Ectodermal cell (in vitro differentiated cells): ENCODE measurements at regions not wholly inside any gene's neighbourhood (a gene's known extent, or its start where the extent isn't known, plus 50 kb on each side); places are given as distances from the start of the nearest gene placed in this dataset.

Source experiments
- H3K27ac ChIP-seq: 2 replicates; pipeline ENCODE4 v1.7.0; 2013; ENCODE audit warnings: mild to moderate bottlenecking, low read depth, low read length; ENCODE audit not compliant: insufficient read depth, poor library complexity, severe bottlenecking
- H3K27me3 ChIP-seq: 2 replicates; pipeline ENCODE4 v1.7.0; 2013; ENCODE audit warnings: mild to moderate bottlenecking, low read length; ENCODE audit not compliant: insufficient read depth, control insufficient read depth, poor library complexity, severe bottlenecking
- H3K36me3 ChIP-seq: one replicate; pipeline ENCODE4 v1.7.0; 2013; ENCODE audit warnings: low read length; ENCODE audit not compliant: control insufficient read depth, insufficient read depth
- H3K4me1 ChIP-seq: one replicate; pipeline ENCODE4 v1.7.0; 2013; ENCODE audit warnings: low read length; ENCODE audit not compliant: control insufficient read depth, insufficient read depth
- H3K4me3 ChIP-seq: 2 replicates; pipeline ENCODE4 v1.7.0; 2013; ENCODE audit warnings: low read depth, low read length, control low read depth; ENCODE audit not compliant: insufficient read depth
- H3K9me3 ChIP-seq: 2 replicates; pipeline ENCODE4 v1.7.0; 2013; ENCODE audit warnings: mild to moderate bottlenecking, low read length, moderate library complexity; ENCODE audit not compliant: control insufficient read depth
- WGBS, 2 experiments: methylation state at CpG; one replicate each; pipeline ENCODE4 v1.1.7; 2013; ENCODE audit warnings: missing lambda C conversion rate in 2 of 2; 5-methylcytosine and 5-hydroxymethylcytosine counted together

GRCh38 chr1:165147799-165148198, 208.7 kb downstream of the LMX1A start:
- H3K27ac ChIP-seq = no peak overlapping the region
- H3K9me3 ChIP-seq = no peaks in the 10 kb centered on the region
- H3K27me3 ChIP-seq = peaks cover 18% of the 10 kb centered on the region
- no peak overlapping the region for H3K4me3 ChIP-seq
- no peaks in the 10 kb centered on the region for H3K4me1 ChIP-seq
- WGBS, 2 experiments = 91 to 94% methylated on average over 2 of the region's 2 CpGs
- no peaks in the 10 kb centered on the region for H3K36me3 ChIP-seq

GRCh38 chr1:165144757-165145397, 211.6 kb downstream of the LMX1A start:
- WGBS, 2 experiments = 30 to 32% methylated on average over 12 of the region's 12 CpGs
- peaks cover 38% of the 10 kb centered on the region for H3K27me3 ChIP-seq

GRCh38 chr1:165143437-165144065, 213.0 kb downstream of the LMX1A start:
- H3K27me3 ChIP-seq = peaks cover 50% of the 10 kb centered on the region

More at GRCh38 chr1:165144757-165145397, 211.6 kb downstream of the LMX1A start:
- H3K9me3 ChIP-seq = no peaks in the 10 kb centered on the region
- H3K36me3 ChIP-seq = no peaks in the 10 kb centered on the region
- no peaks in the 10 kb centered on the region for H3K4me1 ChIP-seq
- H3K4me3 ChIP-seq = no peak overlapping the region
- H3K27ac ChIP-seq = no peak overlapping the region

GRCh38 chr1:165138960-165139359, 217.6 kb downstream of the LMX1A start:
- H3K4me3 ChIP-seq = no peak overlapping the region
- H3K27me3 ChIP-seq = peaks cover 42% of the 10 kb centered on the region
- H3K4me1 ChIP-seq = no peaks in the 10 kb centered on the region
- no peaks in the 10 kb centered on the region for H3K9me3 ChIP-seq
- no peak overlapping the region for H3K27ac ChIP-seq
- no peaks in the 10 kb centered on the region for H3K36me3 ChIP-seq
- WGBS, 2 experiments = 87 to 91% methylated on average over 1 of the region's 1 CpG

More at GRCh38 chr1:165143437-165144065, 213.0 kb downstream of the LMX1A start:
- Histone ChIP-seq H3K9me3 (no peaks in the 10 kb centered on the region), H3K4me1 (no peaks in the 10 kb centered on the region), H3K36me3 (no peaks in the 10 kb centered on the region), H3K4me3 (no peak overlapping the region), H3K27ac (no peak overlapping the region)
- WGBS, 2 experiments = 52 to 53% methylated on average over 3 to 4 of the region's 4 CpGs

GRCh38 chr1:165137551-165138316, 218.8 kb downstream of the LMX1A start:
- WGBS, 2 experiments = 95% methylated on average over 5 of the region's 5 CpGs
- no peaks in the 10 kb centered on the region for H3K4me1 ChIP-seq
- H3K27me3 ChIP-seq = peaks cover 31% of the 10 kb centered on the region
- H3K9me3 ChIP-seq = no peaks in the 10 kb centered on the region
- no peaks in the 10 kb centered on the region for H3K36me3 ChIP-seq
- no peak overlapping the region for H3K4me3 ChIP-seq
- H3K27ac ChIP-seq = no peak overlapping the region

- H3K27me3 ChIP-seq = peaks cover 8% of the 10 kb centered on the region
- no peaks in the 10 kb centered on the region for H3K4me1 ChIP-seq
- no peak overlapping the region for H3K27ac ChIP-seq
- H3K36me3 ChIP-seq = no peaks in the 10 kb centered on the region
- H3K9me3 ChIP-seq = no peaks in the 10 kb centered on the region
- no peak overlapping the region for H3K4me3 ChIP-seq
- 73 to 75% methylated on average over 4 of the region's 4 CpGs for WGBS, 2 experiments
Measured at GRCh38 chr1:165134431-165134830, 222.1 kb downstream of the LMX1A start.

- no peaks in the 10 kb centered on the region for H3K36me3 ChIP-seq
- WGBS, 2 experiments = 32 to 34% methylated on average over 6 of the region's 6 CpGs
- H3K4me1 ChIP-seq = no peaks in the 10 kb centered on the region
- H3K4me3 ChIP-seq = no peak overlapping the region
- H3K9me3 ChIP-seq = no peaks in the 10 kb centered on the region
- H3K27me3 ChIP-seq = no peaks in the 10 kb centered on the region
- no peak overlapping the region for H3K27ac ChIP-seq
Measured at GRCh38 chr1:165129568-165130164, 226.8 kb downstream of the LMX1A start.

GRCh38 chr1:165124772-165125171, 231.7 kb downstream of the LMX1A start:
- Histone ChIP-seq H3K27me3 (peaks cover 4% of the 10 kb centered on the region), H3K9me3 (no peaks in the 10 kb centered on the region)
- WGBS, 2 experiments = 92 to 95% methylated on average over 4 of the region's 4 CpGs

GRCh38 chr1:165119086-165119485, 237.4 kb downstream of the LMX1A start:
- WGBS, 2 experiments = 69 to 76% methylated on average over 5 of the region's 5 CpGs

More at GRCh38 chr1:165124772-165125171, 231.7 kb downstream of the LMX1A start:
- H3K4me1 ChIP-seq = peaks cover 19% of the 10 kb centered on the region
- no peaks in the 10 kb centered on the region for H3K36me3 ChIP-seq
- H3K4me3 ChIP-seq = no peak overlapping the region
- H3K27ac ChIP-seq = no peak overlapping the region

GRCh38 chr1:165117482-165117881, 239.0 kb downstream of the LMX1A start:
- peaks cover 54% of the 10 kb centered on the region for H3K27me3 ChIP-seq
- 12 to 18% methylated on average over 33 of the region's 33 CpGs for WGBS, 2 experiments
- H3K4me1 ChIP-seq = peaks cover 20% of the 10 kb centered on the region
- no peak overlapping the region for H3K4me3 ChIP-seq
- no peak overlapping the region for H3K27ac ChIP-seq
- no peaks in the 10 kb centered on the region for H3K36me3 ChIP-seq
- no peaks in the 10 kb centered on the region for H3K9me3 ChIP-seq

More at GRCh38 chr1:165119086-165119485, 237.4 kb downstream of the LMX1A start:
- Histone ChIP-seq H3K27me3 (peaks cover 55% of the 10 kb centered on the region), H3K4me3 (no peak overlapping the region), H3K36me3 (no peaks in the 10 kb centered on the region), H3K27ac (no peak overlapping the region), H3K4me1 (peaks cover 25% of the 10 kb centered on the region), H3K9me3 (no peaks in the 10 kb centered on the region)
